ENCODE measurements at regions not wholly inside any gene's neighbourhood (a gene's known extent, or its start where the extent isn't known, plus 50 kb on each side); places are given as distances from the start of the nearest gene placed in this dataset.
"Not testable (repeated sequence)": the region's sequence is repeated elsewhere in the genome, so short reads cannot be mapped to it uniquely, and the experiment has no call there.

DNA sequence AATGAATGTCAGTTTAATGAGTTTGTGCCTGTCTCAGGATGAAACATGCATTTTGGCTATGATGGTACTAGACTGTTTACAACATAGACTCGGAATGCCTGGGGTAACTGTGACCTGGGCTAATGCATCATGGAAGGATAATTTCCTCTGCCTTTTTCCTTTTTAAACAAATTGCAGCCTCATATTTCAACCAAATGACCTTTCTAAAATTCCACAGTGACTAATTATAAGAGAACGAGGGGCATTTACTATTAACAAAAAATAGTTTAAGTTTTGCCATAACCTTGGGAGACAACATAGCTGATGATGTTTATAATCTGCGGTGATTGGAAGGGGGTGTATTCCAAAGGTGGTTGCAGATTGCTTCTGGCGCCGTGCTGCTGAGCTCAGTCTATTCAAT lies 1140.5 kb downstream of the GALC start:
- DNase-seq: no peak

DNA sequence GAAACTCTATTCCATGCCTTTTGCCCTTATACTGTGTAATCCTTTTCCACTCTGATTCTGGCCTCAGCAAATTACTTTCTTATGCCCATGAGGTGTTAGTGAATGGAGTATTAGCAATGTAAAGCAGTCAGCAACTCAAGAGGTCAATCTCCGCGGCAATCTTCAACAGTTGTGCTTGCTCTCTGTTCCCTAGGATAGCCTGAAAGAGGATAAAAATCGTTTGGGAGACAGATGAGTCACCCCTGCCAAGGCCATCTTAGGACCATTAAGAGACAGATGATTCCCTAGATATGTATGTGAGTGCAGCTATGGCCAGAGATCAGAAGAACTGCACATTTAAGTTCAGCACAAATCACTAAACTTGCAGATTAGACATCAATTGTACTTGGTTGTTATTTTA lies 1145.8 kb downstream of the GALC start:
- DNase-seq: no peak

DNA sequence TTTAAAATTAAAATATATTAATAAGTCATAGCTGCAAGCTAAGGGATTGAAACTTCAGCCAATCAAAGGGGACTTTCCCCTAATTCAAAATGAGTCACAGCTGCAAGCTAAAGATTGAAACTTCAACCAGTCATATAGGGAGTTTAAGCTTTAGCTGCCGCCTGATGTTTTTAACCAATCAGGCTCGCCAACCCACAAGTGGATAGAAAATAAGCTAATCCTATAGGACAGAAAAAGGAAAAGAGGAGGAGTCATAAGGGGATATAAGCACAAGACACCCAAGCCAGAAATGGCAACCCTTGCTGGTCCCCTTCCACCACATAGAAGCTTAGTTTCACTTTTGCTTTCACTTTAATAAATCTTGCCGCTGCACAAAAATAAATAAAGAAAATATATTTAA lies 1154.6 kb downstream of the GALC start:
- DNase-seq: no peak

DNA sequence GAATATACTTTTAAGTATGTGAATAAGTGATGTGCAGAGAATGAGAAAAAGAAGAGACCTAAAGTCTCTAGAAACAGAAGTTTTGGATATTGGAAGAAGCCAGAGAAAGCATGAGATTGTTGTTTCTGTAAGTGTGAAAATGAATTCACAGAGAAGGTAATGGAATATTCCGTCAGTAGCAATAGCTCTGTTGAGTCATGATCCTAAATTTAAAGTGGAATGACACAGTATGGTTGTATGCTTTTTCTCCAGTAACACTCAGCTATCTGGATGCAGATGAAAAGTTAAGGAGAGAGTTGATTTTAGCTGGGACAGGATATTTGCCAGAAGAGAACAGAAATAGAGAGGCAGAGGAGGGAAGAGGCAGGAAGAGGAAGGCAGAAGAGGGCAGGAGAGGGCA lies 1166.3 kb downstream of the GALC start:
- DNase-seq: no peak

DNA sequence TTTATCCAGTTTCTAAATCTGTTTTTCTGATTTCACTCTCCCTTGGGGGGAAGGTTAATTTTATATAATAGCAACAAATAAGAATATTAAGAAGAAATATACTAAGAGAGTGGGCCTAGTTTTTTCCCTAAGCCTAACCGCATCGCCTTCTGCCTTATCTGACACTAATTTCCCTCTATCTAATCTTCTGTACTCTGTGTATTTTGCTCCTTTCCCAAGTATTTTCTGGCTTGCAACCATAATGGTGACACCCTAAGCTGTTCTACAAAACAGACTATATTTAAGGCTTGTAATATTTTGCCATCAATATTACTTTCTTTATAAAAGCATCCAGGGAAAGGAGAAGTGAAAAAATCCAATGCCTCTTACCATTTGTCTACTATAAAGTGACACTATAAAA lies 1168.8 kb downstream of the GALC start:
- no peak for DNase-seq

DNA sequence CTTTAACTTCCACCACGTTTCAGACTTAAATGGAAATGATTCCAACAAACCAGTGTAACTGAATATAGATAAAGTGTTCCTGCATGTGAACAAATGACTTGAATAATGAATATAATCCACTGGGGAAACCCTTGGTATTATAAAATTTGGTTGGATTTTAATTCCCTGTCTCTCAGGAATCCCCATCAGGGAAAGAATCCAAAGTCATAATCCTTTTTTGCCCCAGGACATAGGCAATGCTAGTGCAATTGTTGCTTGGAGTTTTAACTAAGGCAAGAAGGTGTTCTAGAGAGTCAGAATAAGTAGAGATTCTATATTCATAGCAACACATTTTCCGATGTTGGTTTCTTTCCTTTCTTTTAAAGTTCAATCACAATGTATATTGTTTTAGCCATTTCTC lies 1169.4 kb downstream of the GALC start:
- DNase-seq: no peak

DNA sequence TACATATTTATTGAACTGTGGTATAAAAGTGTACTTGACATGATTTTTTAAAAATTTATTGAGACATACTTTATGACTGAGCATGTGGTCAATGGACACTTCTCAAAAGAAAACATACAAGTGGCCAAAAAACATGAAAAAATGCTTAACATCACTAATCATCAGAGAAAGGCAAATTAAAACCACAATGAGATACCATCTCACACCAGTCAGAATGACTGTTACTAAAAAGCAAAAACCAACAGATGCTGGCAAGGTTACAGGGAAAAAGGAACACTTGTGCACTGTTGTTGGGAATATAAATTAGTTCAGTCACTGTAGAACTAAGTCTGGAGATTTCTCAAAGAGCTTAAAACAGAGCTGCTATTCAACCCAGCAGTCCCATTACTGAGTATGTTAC lies 1177.6 kb downstream of the GALC start:
- no peak for DNase-seq

DNA sequence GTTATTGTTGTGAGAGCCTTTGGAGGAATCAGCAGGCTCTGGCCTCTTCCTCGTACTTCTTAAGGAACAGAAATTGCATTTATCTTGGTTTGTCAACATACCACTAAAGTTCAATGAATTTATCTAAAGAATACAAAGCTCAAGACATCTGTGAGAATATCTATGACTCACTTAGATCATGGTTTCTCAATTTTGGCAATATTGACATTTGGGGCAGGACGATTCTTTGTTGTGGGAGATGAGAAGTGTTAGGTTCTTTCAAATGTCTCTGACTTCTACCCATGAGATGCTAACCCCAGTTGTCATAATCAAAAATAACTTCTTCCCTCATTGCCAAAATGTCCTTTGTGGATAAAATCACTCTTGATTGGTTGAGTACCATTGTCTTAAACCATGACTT lies 1190.3 kb downstream of the GALC start:
- DNase-seq: no peak

DNA sequence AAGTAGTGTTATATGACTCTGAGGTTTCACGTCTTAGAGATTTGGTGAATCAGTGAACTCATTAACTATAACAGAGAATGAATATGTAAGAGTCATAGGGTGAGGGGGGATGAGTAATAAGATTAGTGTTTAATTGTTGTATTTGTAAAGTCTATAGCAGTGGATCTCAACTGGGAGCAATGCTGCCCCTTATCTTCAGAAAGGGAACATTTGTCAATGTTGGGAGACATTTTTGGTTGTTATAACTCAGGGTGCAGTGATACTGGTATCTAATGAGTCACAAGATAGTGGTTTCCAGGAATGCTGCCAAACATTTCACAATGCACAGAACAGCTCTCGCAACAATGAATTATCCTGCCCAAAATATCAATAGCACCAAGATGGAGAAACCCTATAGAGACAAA lies 1193.7 kb downstream of the GALC start:
- no peak for DNase-seq

DNA sequence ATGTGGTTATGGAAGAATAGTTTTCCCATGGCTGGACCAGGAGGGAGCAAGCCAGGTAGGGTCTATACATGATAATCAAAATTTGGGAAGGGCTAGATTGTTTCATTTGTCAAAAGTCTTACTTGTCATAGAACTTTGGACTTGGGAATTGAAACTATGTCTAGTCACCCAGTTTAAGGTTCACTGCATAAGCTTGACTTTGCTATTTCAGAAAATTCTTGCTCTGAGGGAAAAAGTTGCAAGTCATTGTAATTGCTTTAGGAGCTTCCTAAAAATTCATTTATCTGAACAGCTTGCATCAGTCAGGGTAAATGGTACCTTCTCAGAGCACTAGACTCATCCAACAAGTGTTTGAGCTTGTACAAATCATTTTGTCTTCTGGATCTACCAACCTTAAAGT lies 1194.7 kb downstream of the GALC start:
- no peak for DNase-seq

DNA sequence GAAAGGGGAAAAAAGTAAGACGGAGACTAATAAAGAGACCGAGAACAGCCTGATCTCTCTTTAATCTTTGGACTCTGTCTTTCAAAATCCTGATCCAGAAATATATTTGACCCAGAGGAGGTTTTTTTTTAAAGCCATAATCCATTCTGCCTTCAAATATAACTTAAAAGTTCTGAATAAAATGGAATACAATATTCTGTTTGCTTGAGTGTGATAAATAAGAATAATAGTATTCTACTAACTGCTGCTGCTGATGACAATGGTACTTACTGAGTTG lies 1196.0 kb downstream of the GALC start:
- DNase-seq: no peak

DNA sequence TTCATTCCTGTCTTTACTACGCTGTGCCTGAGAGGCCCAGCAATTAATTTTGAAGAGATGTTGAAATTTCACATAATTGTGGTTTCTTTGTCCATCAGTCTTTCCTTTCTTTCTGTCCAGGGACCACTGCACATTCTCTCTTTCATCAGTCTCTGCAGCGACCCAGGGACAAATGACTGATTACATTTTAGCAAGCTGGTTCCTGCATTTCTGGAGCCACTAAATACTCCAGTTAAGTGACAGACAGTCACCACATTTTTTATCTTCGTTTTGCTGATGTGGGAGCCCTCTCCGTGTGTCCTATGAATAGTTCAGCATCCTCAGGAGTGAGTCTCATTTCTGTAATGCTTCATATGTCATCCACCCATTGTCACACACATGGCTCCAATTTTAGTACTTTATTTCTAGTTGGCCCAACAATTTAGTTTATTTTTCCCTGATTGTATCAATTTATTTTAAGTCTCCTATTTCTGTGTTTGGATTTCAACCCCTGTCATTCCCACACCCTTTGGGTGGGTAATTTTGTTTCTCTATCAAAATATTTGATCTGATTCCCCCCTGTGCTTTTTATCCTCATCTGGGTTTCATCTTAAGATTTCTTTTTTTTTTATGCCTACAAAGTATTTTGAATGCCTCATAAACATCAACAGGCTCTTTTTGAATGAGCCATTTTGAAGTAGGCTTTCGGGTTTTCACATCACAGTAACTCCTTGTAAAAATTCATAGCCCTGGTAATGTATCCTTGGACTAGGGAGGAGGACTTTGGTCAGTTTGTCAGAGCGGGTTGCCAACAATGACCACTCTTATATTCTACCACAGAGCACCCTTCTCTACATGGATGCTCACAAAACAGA lies 1196.5 kb downstream of the GALC start:
- DNase-seq: no peak

DNA sequence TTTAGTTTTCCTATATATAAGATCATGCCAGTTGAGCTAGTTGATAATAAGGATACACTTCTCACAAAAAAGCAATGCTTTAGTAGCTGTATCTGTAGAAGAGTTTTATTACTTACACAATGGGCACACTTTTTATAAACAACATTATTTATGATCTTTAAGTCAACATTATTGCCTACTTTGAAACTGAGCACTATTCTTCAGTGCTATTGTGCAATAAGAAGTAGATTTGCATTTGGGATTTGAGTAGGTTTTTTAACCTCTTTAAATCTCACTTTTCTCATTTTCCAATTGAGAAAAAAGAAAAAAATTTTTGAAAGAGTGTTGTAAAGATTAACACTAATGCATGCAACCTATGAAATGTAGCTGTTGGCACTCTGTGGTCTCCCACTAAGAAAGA lies 1198.3 kb downstream of the GALC start:
- DNase-seq: no peak

DNA sequence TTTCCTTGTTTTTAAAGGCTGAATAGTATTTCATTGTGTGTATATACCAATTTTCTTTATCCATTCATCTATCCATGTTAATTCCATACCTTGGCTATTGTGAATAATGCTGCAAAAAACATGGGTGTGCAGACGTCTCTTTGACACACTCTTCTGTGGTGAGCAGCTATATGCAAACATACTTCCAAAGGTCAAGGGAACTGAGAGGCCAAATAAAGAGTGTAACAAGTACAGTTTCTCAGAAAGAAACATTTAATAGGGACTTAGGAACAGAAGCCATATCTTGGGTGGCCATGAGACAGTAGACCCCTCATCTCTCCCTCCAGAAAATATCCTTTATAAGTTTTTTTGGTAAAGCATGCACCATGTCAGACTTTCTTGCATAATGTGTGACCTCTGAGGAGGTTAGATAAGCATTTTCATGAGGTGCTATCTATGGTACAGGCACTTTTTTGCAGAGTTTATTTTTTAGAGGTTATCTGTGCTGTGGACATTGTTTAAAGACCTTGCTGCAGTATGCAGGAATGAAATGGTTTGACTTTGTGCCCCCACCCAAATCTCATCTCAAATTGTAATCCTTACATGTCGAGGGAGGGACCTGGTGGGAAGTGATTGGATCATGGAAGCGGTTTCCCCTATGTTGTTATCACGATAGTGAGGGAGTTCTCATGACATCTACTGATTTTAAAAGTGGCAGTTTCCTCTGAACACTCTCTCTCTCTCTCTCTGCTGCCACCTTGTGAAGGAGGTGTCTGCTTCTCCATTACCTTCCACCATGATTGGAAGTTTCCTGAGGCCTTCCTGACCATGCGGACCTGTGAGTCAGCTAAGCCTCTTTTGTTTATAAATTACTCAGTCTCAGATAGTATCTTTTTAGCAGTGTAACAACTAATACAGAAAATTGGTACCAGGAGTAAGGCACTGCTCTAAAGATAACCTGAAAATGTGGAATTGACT lies 1202.3 kb downstream of the GALC start:
- DNase-seq: no peak

DNA sequence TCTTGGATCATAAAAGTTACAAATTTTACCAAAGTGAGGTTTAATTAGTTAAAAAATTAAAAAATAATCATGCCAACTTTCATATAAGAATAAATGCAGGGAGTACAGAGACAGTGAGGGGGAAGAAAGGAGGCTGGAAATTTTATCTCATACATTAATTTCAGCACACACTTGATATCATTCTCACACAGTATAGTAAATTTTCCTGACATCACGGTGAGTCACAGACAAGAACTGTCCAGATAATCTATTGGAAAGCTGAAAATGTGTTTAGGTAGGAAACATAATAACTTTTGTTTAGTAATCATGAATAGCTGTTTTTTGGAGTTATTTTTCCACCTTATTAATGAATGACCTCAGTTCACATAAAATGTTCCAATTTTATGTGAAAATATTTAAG lies 1204.8 kb downstream of the GALC start:
- DNase-seq: no peak

DNA sequence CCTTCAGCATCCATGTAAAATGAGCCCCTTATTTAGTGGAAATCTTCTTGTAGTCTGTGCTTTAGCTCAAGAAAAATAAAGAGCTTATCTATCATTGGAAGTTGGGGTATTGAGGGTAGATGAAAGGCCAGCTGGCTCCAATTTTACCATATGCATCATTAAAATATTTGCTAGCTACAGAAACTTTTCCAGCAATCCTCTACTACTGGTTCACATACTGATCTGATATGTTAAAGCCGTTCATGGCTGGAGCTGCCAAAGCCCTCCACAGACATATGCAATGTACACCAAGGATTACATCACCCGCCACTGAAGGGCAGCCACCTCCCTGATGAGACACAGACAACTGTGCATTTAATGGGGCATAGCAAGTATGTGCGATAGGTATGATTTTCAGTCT lies 1205.3 kb downstream of the GALC start:
- no peak for DNase-seq

DNA sequence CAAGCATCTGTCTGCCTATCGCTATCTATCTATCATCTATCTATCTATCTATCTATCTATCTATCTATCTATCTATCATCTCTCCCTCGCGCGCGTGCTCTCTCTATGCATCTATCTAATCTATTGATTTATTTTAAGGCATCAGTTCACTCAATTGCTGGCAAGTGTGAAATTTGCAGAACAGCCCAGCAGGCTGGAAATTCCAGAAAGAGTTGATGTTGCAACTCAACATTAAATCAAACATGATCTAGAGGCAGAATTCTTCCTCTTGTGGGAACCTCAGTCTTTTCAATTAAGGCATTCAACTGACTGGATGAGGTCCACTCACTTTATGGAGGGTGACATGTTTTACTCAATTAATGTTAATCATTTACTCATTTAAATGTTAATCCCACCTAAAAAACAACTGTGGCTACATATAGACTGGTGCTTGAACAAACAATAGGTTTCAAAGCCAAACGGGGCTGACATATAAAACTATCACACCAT lies 1210.8 kb downstream of the GALC start:
- DNase-seq: no peak

DNA sequence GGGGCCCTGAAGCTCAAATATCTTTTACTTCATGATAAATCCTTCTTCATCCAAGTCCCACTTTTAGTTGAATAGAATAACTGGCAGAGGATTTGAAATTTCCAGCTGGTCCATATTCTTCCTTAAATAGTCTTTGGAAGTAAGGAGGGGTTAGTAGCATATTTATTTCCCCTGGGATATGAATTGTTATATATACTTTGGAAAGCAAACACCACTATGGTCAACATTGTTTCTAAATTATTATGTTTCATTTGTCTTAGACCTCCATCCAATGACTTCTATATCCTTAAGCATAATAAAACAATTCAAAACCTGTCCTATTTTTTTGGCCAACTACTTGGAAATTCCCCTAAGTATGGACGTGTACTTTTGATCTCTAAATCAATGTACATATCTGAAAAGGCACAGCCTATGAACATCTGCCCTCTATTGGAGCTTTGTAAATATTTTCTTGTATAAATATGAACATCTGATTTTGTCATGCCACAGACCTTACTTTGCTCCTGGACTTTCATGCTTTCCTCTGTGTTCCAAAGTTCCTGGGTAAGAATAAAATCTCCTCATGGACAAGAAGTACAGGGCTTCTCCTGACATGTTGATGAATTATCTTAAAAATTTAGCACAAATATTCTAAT lies 1212.0 kb downstream of the GALC start:
- DNase-seq: no peak

DNA sequence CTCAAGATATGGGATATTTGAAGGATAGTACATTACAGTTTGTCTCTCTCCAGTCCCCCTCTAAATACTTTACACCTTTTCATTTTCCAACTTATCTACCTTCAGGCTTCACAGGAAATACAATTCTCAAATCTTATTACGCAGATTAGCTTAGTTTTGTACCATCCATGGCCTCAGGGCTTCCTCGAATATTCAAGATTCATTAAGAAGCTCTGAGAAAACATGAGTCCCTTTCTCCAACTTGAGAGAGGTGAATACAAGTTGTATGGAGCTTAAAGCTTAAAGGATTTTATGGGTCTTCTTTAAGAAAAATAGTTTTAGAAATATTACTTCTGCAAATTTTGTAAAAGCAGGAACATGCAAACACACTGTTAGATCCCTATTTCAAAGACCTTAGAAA lies 1212.5 kb downstream of the GALC start:
- no peak for DNase-seq

DNA sequence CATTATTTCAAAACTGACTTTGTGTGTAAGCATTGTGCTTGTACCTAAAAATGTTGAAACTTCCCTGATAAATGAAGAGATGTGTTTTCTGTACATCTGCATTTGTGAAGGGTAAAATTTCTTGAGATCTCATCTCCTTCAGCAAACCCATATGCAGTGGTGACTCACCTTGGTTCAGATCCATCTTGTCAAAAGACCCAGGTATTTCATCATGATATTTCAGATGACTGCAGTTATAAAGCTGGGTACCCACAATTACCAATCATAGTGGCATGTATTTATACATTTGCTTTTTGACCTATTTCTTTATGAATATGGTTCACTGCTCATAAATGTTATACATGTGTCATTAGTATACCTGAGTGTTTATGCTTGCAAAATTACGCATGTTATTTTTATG lies 1213.6 kb downstream of the GALC start:
- no peak for DNase-seq

DNA sequence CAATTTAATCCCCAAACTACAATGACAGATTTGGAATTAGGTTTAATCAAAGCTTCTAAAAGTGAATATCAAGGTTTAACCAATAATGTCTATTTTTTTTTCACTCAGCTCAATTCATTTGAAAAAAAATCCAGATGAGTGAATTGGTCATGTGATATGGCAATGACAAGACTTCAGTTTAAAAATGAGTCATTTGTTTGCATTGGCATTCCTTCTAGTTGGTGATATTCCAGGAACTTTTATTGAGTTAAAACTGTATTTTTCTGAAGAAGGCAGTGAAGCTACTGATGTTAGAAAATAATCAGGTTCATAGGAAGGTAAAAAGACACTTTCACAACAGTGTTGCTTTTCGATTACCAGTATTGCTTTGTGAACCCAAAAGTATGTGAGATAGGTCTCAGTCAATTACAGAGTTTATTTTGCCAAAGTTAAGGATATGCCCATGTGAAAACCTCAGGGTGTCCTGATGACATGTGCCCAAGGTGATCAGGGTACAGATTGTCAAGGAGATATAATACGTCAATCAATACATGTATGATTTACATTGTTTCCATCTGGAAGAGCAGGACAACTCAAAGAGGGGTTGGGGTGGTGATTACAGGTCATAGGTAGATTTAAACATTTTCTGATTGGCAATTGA lies 1214.9 kb downstream of the GALC start:
- DNase-seq: no peak

DNA sequence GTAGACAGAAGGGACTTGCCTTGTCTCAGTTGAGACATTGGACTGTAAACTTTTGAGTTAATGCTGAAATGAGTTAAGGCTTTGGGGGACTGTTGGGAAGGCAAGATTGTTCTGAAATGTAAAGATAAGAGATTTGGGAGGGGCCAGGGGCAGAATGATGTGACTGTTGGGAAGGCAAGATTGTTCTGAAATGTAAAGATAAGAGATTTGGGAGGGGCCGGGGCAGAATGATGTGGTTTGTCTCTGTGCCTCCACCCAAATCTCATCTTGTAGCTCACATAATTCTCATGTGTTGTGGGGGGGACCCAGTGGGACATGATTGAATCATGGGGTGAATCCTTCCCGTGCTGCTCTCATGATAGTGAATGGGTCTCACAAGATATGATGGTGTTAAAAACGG lies 1217.1 kb downstream of the GALC start:
- not testable (repeated sequence) for DNase-seq

DNA sequence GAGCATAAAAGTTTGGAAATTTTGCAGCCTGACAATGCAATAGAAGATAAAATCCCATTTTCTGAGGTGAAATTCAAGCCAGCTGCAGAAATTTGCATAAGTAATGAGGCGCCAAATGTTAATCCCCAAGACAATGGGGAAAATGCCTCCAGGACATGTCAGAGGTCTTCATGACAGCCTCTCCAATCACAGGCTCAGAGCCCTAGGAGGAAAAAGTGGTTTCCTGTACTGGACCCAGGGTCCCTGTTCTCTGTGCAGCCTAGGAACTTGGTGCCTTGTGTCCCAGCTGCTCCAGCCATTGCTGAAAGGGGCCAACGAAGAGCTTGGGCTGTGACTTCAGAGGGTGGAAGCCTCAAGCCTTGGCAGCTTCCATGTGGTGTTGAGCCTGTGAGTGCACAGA lies 1218.1 kb downstream of the GALC start:
- DNase-seq: no peak
